ENCODE measurements at regions not wholly inside any gene's neighbourhood (a gene's known extent, or its start where the extent isn't known, plus 50 kb on each side); places are given as distances from the start of the nearest gene placed in this dataset.

- H3K4me3 ChIP-seq (ENCODE audit: low read length): no peak overlapping the region
- TF ChIP-seq CTCF (IDR thresholded peaks at IDR 0.05; ENCODE audit: insufficient read depth, low read depth, low read length, missing control alignments): no peak
- DNase-seq (ENCODE audit: low read depth): no peak
Observed at GRCh38 chr13:86689911-86690310, 890.7 kb upstream of the SLITRK6 start.

GRCh38 chr13:86692291-86692690 is 893.1 kb upstream of the SLITRK6 start:
- no peak overlapping the region for H3K4me3 ChIP-seq (ENCODE audit: low read length)
- no peak for DNase-seq (ENCODE audit: low read depth)

GRCh38 chr13:86710013-86710412 is 910.8 kb upstream of the SLITRK6 start:
- no peak for DNase-seq (ENCODE audit: low read depth)

More at GRCh38 chr13:86692291-86692690, 893.1 kb upstream of the SLITRK6 start:
- no peak for TF ChIP-seq CTCF (IDR thresholded peaks at IDR 0.05; ENCODE audit: insufficient read depth, low read depth, low read length, missing control alignments)

GRCh38 chr13:86710896-86711295 is 911.7 kb upstream of the SLITRK6 start:
- H3K4me3 ChIP-seq (ENCODE audit: low read length): no peak overlapping the region
- no peak for DNase-seq (ENCODE audit: low read depth)
- no peak for TF ChIP-seq CTCF (IDR thresholded peaks at IDR 0.05; ENCODE audit: insufficient read depth, low read depth, low read length, missing control alignments)

More at GRCh38 chr13:86710013-86710412, 910.8 kb upstream of the SLITRK6 start:
- no peak for TF ChIP-seq CTCF (IDR thresholded peaks at IDR 0.05; ENCODE audit: insufficient read depth, low read depth, low read length, missing control alignments)
- H3K4me3 ChIP-seq (ENCODE audit: low read length): no peak overlapping the region

GRCh38 chr13:86714495-86714894 is 915.3 kb upstream of the SLITRK6 start:
- DNase-seq (ENCODE audit: low read depth): no peak
- no peak overlapping the region for H3K4me3 ChIP-seq (ENCODE audit: low read length)
- TF ChIP-seq CTCF (IDR thresholded peaks at IDR 0.05; ENCODE audit: insufficient read depth, low read depth, low read length, missing control alignments): no peak

- no peak overlapping the region for H3K4me3 ChIP-seq (ENCODE audit: low read length)
- no peak for TF ChIP-seq CTCF (IDR thresholded peaks at IDR 0.05; ENCODE audit: insufficient read depth, low read depth, low read length, missing control alignments)
- DNase-seq (ENCODE audit: low read depth): no peak
Observed at GRCh38 chr13:86725105-86725504, 925.9 kb upstream of the SLITRK6 start.

- H3K4me3 ChIP-seq (ENCODE audit: low read length): no peak overlapping the region
- no peak for TF ChIP-seq CTCF (IDR thresholded peaks at IDR 0.05; ENCODE audit: insufficient read depth, low read depth, low read length, missing control alignments)
- peak; percentile 1 for DNase-seq (ENCODE audit: low read depth)
Observed at GRCh38 chr13:86729206-86729605, 930.0 kb upstream of the SLITRK6 start.
